HepG2 (cell line): ENCODE measurements at regions not wholly inside any gene's neighbourhood (a gene's known extent, or its start where the extent isn't known, plus 50 kb on each side); places are given as distances from the start of the nearest gene placed in this dataset.

ENCODE experiments used
- ATAC-seq: fragments of 200-7000 bp; cut with Tn5 transposase; 3 replicates; pipeline ENCODE4 v1.9.1; 2020; ENCODE audit warnings: mild to moderate bottlenecking, moderate library complexity
- BruUV-seq: library from RNA; stranded (reverse); fragments of 400-500 nt; replicated peaks from 2 replicates; lab custom pipeline; 2021; lab: Mats Ljungman, UMichigan
- CTCF ChIA-PET: fragments of 300-600 bp; formaldehyde crosslinking; extraction: SDS; loops from one replicate; lab custom pipeline; 2021; ENCODE audit warnings: low total read pairs, inconsistent platforms, low intra/inter-chr PET ratio; lab: Yijun Ruan, JAX
- POLR2A ChIA-PET: fragments of 350-600 bp; sonication (Branson Sonifier 250); formaldehyde crosslinking; loops from one replicate; lab custom pipeline; 2020; ENCODE audit warnings: antibody characterized with exemption, inconsistent platforms; lab: Yijun Ruan, JAX
- DNase-seq: peaks from one replicate; pipeline ENCODE4 v3.0.0-alpha.2; 2015; ENCODE audit warnings: low spot score
- FAIRE-seq: peaks from 3 replicates; lab custom pipeline; 2011; peaks lifted over from hg19 to GRCh38; lab: Jason Lieb, UNC
- H2AFZ ChIP-seq: one replicate; pipeline ENCODE4 v1.6.1; 2011; ENCODE audit warnings: low read length, inconsistent platforms
- H3K27ac ChIP-seq: fragments of 300-600 bp; 3 replicates; pipeline ENCODE4 v1.8.0; 2011; ENCODE audit warnings: mixed run types, mild to moderate bottlenecking, mixed read lengths, low read length, inconsistent platforms; ENCODE audit not compliant: insufficient read depth; ENCODE audit errors: extremely low read length
- H3K27me3 ChIP-seq, 2 experiments: fragments of 200-600 bp in 1 of 2; 2 replicates in 1 of 2; 3 replicates in 1 of 2; pipeline versions ENCODE4 v1.6.0 to v1.8.0; 2011; ENCODE audit warnings: low read length in 2 of 2, mild to moderate bottlenecking in 2 of 2, moderate library complexity in 2 of 2, inconsistent platforms in 1 of 2; ENCODE audit not compliant: insufficient read depth in 2 of 2, control insufficient read depth in 1 of 2
- H3K36me3 ChIP-seq, 2 experiments: fragments of 200-600 bp in 1 of 2; replicated peaks in 1 of 2; 2 replicates in 1 of 2; 3 replicates in 1 of 2; pipeline versions ENCODE4 v1.5.1 to v1.8.0; 2011; ENCODE audit warnings: low read length in 2 of 2, inconsistent platforms in 1 of 2; ENCODE audit not compliant: insufficient read depth in 2 of 2, control insufficient read depth in 1 of 2
- H3K4me1 ChIP-seq: 2 replicates; pipeline ENCODE4 v1.5.1; 2012; ENCODE audit warnings: low read length, inconsistent platforms; ENCODE audit not compliant: insufficient read depth
- H3K4me2 ChIP-seq: 2 replicates; pipeline ENCODE4 v1.6.0; 2011; ENCODE audit warnings: low read depth, low read length, inconsistent platforms
- H3K4me3 ChIP-seq, 3 experiments: fragments of 200-600 bp in 1 of 3; sonication (generic), shearing (Covaris generic) in 1 of 3; replicated peaks in 1 of 3; 2 replicates each; pipeline ENCODE4 v1.5.1; 2011 to 2016; ENCODE audit warnings: low read length in 3 of 3, inconsistent platforms in 2 of 3, low read depth in 2 of 3, mild to moderate bottlenecking in 2 of 3, control low read depth in 1 of 3, mixed read lengths in 1 of 3; ENCODE audit not compliant: insufficient read depth in 1 of 3
- H3K79me2 ChIP-seq: one replicate; pipeline ENCODE4 v1.6.1; 2011; ENCODE audit warnings: low read length, inconsistent platforms; ENCODE audit not compliant: insufficient read depth
- H3K9ac ChIP-seq: 2 replicates; pipeline ENCODE4 v1.6.0; 2011; ENCODE audit warnings: mild to moderate bottlenecking, low read depth, low read length, inconsistent platforms; ENCODE audit not compliant: insufficient read depth
- H3K9me3 ChIP-seq: 2 replicates; pipeline ENCODE4 v1.5.1; 2012; ENCODE audit warnings: mild to moderate bottlenecking, low read length
- H4K20me1 ChIP-seq: 2 replicates; pipeline ENCODE4 v1.6.0; 2011; ENCODE audit warnings: inconsistent platforms, mild to moderate bottlenecking, low read length, moderate library complexity; ENCODE audit not compliant: insufficient read depth
- ISX ChIP-seq: sonication (generic); formaldehyde crosslinking; conservative IDR thresholded peaks from 2 replicates; pipeline ENCODE4 v1.5.0; 2020; ENCODE audit warnings: missing genetic modification reagents
- KAT2B ChIP-seq: fragments of 150-350 bp; IDR thresholded peaks from 2 replicates; pipeline ENCODE4 v1.6.1; 2014; ENCODE audit warnings: low read depth, low read length, borderline replicate concordance
- MED8 ChIP-seq: sonication (generic); formaldehyde crosslinking; IDR thresholded peaks from 2 replicates; pipeline ENCODE4 v1.8.1; 2023; ENCODE audit warnings: mild to moderate bottlenecking, missing genetic modification reagents; ENCODE audit not compliant: insufficient replicate concordance
- SALL1 ChIP-seq: sonication (generic); formaldehyde crosslinking; IDR thresholded peaks from 2 replicates; pipeline ENCODE4 v1.8.0; 2022; ENCODE audit warnings: mild to moderate bottlenecking, missing genetic modification reagents
- SIN3A ChIP-seq: IDR thresholded peaks from 2 replicates; pipeline ENCODE4 v1.6.1; 2011; ENCODE audit warnings: low read depth, mild to moderate bottlenecking, control low read depth, low read length, borderline replicate concordance
- XRCC5 ChIP-seq: fragments of 200-400 bp; formaldehyde crosslinking; optimal IDR thresholded peaks from 2 replicates; pipeline ENCODE3; 2017; ENCODE audit warnings: mild to moderate bottlenecking, low read length
- ZBTB42 ChIP-seq: sonication (generic); formaldehyde crosslinking; IDR thresholded peaks from 2 replicates; pipeline ENCODE4 v1.5.0; 2020; ENCODE audit warnings: mild to moderate bottlenecking, missing genetic modification reagents
- ZFP82 ChIP-seq: sonication (generic); formaldehyde crosslinking; IDR thresholded peaks from 2 replicates; pipeline ENCODE4 v1.5.1; 2020; ENCODE audit warnings: mild to moderate bottlenecking, missing genetic modification reagents, borderline replicate concordance
- ZNF205 ChIP-seq: IDR thresholded peaks from 2 replicates; pipeline ENCODE4 v1.6.1; 2018; ENCODE audit warnings: missing biosample characterization, missing genetic modification reagents
- ZNF616 ChIP-seq: sonication (generic); formaldehyde crosslinking; IDR thresholded peaks from 2 replicates; pipeline ENCODE4 v1.5.0; 2020; ENCODE audit warnings: low read depth, mild to moderate bottlenecking, missing genetic modification reagents
- ZNF678 ChIP-seq: sonication (generic); formaldehyde crosslinking; IDR thresholded peaks from 2 replicates; pipeline ENCODE4 v1.4.0; 2020; ENCODE audit warnings: mild to moderate bottlenecking, missing genetic modification reagents
- ZNF7 ChIP-seq: IDR thresholded peaks from 2 replicates; pipeline ENCODE4 v1.6.1; 2016; ENCODE audit warnings: missing biosample characterization, missing genetic modification reagents
- ZNF776 ChIP-seq: sonication (generic); formaldehyde crosslinking; IDR thresholded peaks from 2 replicates; pipeline ENCODE4 v1.4.0; 2020; ENCODE audit warnings: mild to moderate bottlenecking, missing genetic modification reagents
- ZNF839 ChIP-seq: sonication (generic); formaldehyde crosslinking; IDR thresholded peaks from 2 replicates; pipeline ENCODE4 v1.4.0; 2020; ENCODE audit warnings: missing genetic modification reagents, mild to moderate bottlenecking, borderline replicate concordance
- ZNF850 ChIP-seq: sonication (generic); formaldehyde crosslinking; conservative IDR thresholded peaks from 2 replicates; pipeline ENCODE4 v1.9.0; 2021; ENCODE audit warnings: mild to moderate bottlenecking, missing genetic modification reagents
- WGBS: methylation state at CpG from one replicate; pipeline ENCODE4 v1.1.6; 2017; ENCODE audit warnings: low lambda C conversion rate; 5-methylcytosine and 5-hydroxymethylcytosine counted together
- in situ Hi-C: cut with HindIII; loops from 2 replicates; pipeline ENCODE4 v1.10.0; 2017; ENCODE audit warnings: low pct_unique_long_range_greater_than_20kb; ENCODE audit not compliant: extremely low pct_ligation_motif_present
- intact Hi-C: fragments of 100-400 bp; cut with micrococcal nuclease; formaldehyde crosslinking; loops from one replicate; pipeline ENCODE4 v1.10.0; 2022; ENCODE audit not compliant: unreplicated experiment
- TF ChIP-seq, protein P1 (sequence below): sonication (generic); formaldehyde crosslinking; IDR thresholded peaks from 2 replicates; pipeline ENCODE4 v1.4.0; 2020; ENCODE audit warnings: low read depth, mild to moderate bottlenecking, missing genetic modification reagents
- TF ChIP-seq, protein P2 (sequence below): sonication (generic); formaldehyde crosslinking; IDR thresholded peaks from 2 replicates; pipeline ENCODE4 v1.4.0; 2020; ENCODE audit warnings: mild to moderate bottlenecking, missing genetic modification reagents, borderline replicate concordance

DNA sequence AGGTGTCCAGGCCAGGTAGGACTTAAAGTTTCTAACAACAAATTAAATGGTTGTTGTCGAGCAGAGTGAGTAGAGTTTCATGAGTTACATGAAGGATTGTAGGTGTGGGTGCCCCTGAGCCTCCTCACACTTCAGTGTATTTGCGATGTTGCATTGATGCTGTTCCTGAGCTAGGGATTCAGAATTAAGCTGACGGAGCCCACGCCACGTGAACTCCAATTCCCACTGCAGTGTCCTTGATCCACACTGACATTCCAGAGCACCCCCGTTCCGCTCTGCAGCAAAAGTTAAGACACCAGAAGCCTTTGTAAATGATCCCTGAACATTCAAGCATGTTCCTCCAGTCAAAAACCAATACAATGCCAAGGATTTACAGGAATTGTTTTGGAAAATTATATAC lies 78.8 kb upstream of the SEC61G start (continued):
- TF ChIP-seq, protein P1, sequence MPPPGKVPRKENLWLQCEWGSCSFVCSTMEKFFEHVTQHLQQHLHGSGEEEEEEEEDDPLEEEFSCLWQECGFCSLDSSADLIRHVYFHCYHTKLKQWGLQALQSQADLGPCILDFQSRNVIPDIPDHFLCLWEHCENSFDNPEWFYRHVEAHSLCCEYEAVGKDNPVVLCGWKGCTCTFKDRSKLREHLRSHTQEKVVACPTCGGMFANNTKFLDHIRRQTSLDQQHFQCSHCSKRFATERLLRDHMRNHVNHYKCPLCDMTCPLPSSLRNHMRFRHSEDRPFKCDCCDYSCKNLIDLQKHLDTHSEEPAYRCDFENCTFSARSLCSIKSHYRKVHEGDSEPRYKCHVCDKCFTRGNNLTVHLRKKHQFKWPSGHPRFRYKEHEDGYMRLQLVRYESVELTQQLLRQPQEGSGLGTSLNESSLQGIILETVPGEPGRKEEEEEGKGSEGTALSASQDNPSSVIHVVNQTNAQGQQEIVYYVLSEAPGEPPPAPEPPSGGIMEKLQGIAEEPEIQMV (CRISPR knock-in tag): no peak

DNA sequence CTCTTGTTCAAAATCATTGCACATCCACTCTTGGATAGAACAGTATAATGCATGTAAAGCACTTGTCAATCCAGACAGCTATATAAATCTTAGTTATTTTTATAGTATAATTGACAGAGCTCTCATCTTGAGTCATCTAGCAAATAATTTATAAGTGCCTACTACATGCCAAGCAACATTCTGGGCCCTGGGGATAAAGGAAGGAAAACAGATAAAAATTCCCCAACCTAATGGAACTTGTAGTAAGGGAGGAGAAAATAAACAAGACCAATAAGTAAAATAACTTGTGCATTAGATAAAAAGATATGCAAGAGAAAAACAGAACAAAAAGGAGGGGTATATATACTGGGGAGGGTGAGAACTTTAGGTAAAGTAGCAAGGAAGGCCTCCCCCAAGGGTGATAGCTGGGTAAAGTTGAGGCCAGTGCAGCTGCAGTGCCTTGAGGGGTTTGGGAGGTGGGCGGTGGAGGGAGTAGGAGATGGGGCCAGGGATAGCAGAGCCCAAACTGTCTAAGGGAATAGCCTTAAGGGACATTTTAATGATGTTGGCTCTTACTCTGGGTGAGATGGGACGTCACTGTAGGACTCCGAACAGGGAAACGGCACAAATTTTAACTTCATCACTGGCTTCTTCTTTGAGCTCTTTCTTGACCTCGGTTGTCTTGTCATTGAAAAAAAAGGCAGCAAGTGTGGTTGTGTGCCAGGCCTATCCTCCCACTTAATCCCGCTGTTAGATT lies 79.3 kb upstream of the SEC61G start:
- ChIA-PET CTCF (interaction anchor here (4.1 kb wide), 1 partner anchor 64 kb away, joined by 40 read pairs; no protein-coding TSS in a partner anchor), POLR2A (no interaction called here)
- H3K4me3 ChIP-seq: no peak overlapping the region
- H4K20me1 ChIP-seq: no peaks in the 10 kb centered on the region
- H3K27ac ChIP-seq: no peak overlapping the region
- 54% methylated on average over 6 of the region's 6 CpGs for WGBS
- no peaks in the 10 kb centered on the region for H3K79me2 ChIP-seq
- DNase-seq: no peak
- H3K36me3 ChIP-seq: no peaks in the 10 kb centered on the region
- no peak for FAIRE-seq
- H3K9me3 ChIP-seq: no peaks in the 10 kb centered on the region
- H3K27me3 ChIP-seq: 0 out of 5 replicates have a peak, but pooled peaks cover 0 to 3% of the 10 kb centered on the region in 2 experiments
- ATAC-seq: no peak
- no peak overlapping the region for H3K4me2 ChIP-seq
- H2AFZ ChIP-seq: no peak overlapping the region
- H3K4me1 ChIP-seq: peaks cover 19% of the 10 kb centered on the region
- H3K9ac ChIP-seq: no peak overlapping the region
- intact Hi-C loops (loop anchor here (5.0 kb wide), 1 partner anchor 294 kb away; no protein-coding TSS in a partner anchor), in situ Hi-C loops (no loop called here)
- no TSS peak for BruUV-seq
- TF ChIP-seq MED8 (CRISPR knock-in tag) (no peak), ZNF205 (no peak), ZBTB42 (no peak), ZFP82 (CRISPR knock-in tag) (no peak), ISX (no peak), ZNF616 (CRISPR knock-in tag) (no peak), XRCC5 (no peak), KAT2B (no peak), SIN3A (no peak), ZNF850 (CRISPR knock-in tag) (no peak), ZNF7 (CRISPR knock-in tag) (no peak), SALL1 (CRISPR knock-in tag) (no peak), ZNF776 (CRISPR knock-in tag) (no peak), ZNF678 (CRISPR knock-in tag) (no peak), ZNF839 (no peak)
- TF ChIP-seq, protein P2, sequence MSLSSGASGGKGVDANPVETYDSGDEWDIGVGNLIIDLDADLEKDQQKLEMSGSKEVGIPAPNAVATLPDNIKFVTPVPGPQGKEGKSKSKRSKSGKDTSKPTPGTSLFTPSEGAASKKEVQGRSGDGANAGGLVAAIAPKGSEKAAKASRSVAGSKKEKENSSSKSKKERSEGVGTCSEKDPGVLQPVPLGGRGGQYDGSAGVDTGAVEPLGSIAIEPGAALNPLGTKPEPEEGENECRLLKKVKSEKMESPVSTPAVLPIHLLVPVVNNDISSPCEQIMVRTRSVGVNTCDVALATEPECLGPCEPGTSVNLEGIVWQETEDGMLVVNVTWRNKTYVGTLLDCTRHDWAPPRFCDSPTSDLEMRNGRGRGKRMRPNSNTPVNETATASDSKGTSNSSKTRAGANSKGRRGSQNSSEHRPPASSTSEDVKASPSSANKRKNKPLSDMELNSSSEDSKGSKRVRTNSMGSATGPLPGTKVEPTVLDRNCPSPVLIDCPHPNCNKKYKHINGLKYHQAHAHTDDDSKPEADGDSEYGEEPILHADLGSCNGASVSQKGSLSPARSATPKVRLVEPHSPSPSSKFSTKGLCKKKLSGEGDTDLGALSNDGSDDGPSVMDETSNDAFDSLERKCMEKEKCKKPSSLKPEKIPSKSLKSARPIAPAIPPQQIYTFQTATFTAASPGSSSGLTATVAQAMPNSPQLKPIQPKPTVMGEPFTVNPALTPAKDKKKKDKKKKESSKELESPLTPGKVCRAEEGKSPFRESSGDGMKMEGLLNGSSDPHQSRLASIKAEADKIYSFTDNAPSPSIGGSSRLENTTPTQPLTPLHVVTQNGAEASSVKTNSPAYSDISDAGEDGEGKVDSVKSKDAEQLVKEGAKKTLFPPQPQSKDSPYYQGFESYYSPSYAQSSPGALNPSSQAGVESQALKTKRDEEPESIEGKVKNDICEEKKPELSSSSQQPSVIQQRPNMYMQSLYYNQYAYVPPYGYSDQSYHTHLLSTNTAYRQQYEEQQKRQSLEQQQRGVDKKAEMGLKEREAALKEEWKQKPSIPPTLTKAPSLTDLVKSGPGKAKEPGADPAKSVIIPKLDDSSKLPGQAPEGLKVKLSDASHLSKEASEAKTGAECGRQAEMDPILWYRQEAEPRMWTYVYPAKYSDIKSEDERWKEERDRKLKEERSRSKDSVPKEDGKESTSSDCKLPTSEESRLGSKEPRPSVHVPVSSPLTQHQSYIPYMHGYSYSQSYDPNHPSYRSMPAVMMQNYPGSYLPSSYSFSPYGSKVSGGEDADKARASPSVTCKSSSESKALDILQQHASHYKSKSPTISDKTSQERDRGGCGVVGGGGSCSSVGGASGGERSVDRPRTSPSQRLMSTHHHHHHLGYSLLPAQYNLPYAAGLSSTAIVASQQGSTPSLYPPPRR (CRISPR knock-in tag): no peak
